ENCODE measurements at regions not wholly inside any gene's neighbourhood (a gene's known extent, or its start where the extent isn't known, plus 50 kb on each side); places are given as distances from the start of the nearest gene placed in this dataset.
"Not testable (repeated sequence)": the region's sequence is repeated elsewhere in the genome, so short reads cannot be mapped to it uniquely, and the experiment has no call there.

GRCh38 chr9:124126648-124127646 is 115.4 kb downstream of the LHX2 start:
- DNase-seq, result no peak

DNA sequence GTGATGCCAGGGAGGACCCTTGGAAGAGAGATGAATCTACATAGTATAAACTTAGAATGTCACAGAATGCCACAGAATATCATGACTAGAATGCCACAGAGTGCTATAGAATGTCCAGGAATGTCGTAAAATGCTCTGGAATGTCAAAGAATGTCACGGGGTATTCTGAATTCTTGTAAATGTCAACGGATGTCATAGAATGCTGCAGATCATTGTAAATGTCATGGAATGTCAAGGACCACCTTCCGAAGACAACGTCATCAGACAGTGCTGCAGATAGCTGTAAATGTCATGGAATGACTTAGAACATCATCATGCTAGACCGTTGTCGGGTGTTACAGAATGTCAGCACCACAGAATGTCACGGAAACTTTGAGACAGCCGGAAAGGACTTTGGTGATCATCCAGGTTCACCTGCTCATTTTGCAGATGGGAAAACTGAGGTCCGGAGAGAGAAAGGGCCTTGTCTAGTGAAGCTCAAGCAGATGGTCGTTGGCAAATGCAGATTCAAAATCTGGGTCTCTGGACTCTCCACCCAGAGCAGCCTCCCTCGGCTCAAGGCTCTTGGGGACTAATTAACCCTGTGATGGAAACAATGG is 117.1 kb downstream of the LHX2 start:
- no peak for DNase-seq

GRCh38 chr9:124130277-124131075 is 118.9 kb downstream of the LHX2 start:
- DNase-seq, result no peak

GRCh38 chr9:124131518-124131917 is 120.0 kb downstream of the LHX2 start:
- DNase-seq, result not testable (repeated sequence)

GRCh38 chr9:124132671-124133147 is 121.1 kb downstream of the LHX2 start:
- DNase-seq, result no peak

- no peak for DNase-seq
These were observed 122.2 kb downstream of the LHX2 start for GRCh38 chr9:124133727-124134126.

GRCh38 chr9:124134526-124134925 is 123.0 kb downstream of the LHX2 start:
- DNase-seq, result no peak

GRCh38 chr9:124135813-124136365 is 121.9 kb upstream of the NEK6 start:
- no peak for DNase-seq

- DNase-seq, result no peak
These were observed 120.5 kb upstream of the NEK6 start for GRCh38 chr9:124137009-124137943.

GRCh38 chr9:124137944-124138335 is 119.8 kb upstream of the NEK6 start:
- no peak for DNase-seq

DNA sequence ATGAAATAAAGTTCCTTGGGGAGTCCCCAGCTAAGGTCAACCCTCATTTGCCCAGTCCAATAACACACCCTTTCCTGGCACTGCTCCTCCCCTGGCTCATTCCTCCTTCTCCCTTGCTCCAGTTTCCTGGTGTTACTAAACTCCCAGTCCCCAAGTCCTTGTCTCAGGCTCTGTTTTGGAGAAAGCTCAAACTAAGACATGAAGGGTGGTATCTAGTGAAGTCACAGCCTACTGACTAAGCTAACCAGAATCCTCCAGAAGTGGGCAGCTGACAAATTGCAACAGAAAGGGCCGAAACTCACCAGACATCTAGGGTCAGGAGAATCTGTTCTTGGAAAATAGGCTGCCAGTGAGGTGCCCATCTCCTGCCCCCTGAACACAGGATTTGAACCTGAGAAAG is 118.7 kb upstream of the NEK6 start:
- DNase-seq, result no peak

DNA sequence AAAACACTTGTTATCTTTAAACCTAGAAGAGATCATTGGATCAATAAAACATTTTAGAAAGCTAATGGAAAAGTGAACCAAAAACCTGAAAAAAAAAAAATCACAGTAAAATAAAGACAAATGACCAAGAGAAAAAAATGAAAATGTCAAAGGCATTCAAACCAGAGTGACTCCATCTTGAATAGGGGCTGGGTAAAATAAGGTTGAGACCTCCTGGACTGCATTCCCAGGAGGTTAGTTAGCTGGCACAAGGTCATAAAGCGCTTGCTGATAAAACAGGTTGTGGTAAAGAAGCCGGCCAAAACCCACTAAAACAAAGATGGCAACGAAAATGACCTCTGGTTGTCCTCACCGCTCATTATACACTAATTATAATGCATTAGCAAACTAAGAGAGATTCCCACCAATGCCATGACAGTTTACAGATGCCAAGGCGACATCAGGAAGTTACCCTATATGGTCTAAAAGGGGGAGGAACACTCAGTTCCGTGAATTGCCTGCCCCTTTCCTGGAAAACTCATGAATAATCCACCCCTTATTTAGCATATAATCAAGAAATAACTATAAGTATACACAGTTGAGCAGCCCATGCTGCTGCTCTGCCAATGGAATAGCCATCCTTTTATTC is 116.7 kb upstream of the NEK6 start:
- no peak for DNase-seq

- not testable (repeated sequence) for DNase-seq
These were observed 113.1 kb upstream of the NEK6 start for GRCh38 chr9:124144561-124145123.

GRCh38 chr9:124146031-124146561 is 111.7 kb upstream of the NEK6 start:
- DNase-seq, result no peak

GRCh38 chr9:124149992-124150391 is 107.8 kb upstream of the NEK6 start:
- DNase-seq, result no peak

DNA sequence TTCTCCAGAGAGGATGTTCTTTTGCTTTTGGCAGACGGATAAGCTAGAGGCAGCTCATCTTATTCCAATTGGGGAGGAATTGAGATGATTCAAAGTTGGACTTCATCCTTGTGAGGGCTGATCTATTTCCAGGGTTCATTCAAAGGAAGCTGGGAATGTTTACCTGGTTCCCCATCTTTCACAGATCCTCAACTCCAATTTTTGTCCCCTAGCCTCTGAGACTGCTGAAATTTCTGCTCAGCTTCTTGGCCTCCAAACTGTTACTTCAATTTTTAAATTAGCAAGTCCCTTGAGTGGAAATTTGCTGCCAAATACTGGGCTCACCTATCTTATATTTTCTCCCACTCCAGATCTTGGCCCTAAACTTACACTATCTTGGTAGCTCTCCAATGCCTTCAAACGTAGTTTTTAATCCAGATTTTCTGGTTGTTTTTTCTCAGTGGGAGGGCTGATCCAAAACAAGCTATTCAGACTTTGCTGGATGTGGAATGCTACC is 93.9 kb upstream of the NEK6 start:
- no peak for DNase-seq

- DNase-seq, result no peak
These were observed 92.9 kb upstream of the NEK6 start for GRCh38 chr9:124164811-124165210.

GRCh38 chr9:124174433-124174832 is 83.3 kb upstream of the NEK6 start:
- DNase-seq, result no peak

DNA sequence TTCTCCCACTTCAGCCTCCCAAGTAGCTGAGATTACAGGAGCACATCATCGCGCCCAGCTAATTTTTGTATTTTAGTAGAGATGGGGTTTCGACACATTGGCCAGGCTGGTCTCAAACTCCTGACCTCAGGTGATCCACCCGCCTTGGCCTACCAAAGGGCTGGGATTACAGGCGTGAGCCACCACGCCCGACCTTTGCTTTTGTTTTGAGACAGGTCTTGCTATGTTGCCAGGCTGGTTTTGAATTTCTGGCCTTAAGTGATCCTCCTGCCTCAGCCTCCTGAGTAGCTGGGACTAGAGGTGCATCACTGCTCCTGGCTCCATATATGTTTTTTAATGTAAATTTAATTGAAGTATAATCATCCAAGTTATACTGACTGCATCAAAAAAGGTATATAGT is 80.2 kb upstream of the NEK6 start:
- not testable (repeated sequence) for DNase-seq
